GM12878 (cell line): ENCODE measurements at regions not wholly inside any gene's neighbourhood (a gene's known extent, or its start where the extent isn't known, plus 50 kb on each side); places are given as distances from the start of the nearest gene placed in this dataset.

ENCODE experiments used
- ATAC-seq: fragments of 200-7000 bp; cut with Tn5 transposase; 3 replicates; pipeline ENCODE4 v1.9.1; 2020; ENCODE audit warnings: mild to moderate bottlenecking, moderate library complexity
- BruUV-seq: library from RNA; stranded (reverse); fragments of 400-500 nt; replicated peaks from 2 replicates; lab custom pipeline; 2021; lab: Mats Ljungman, UMichigan
- CTCF ChIA-PET: fragments of 300-600 bp; sonication (Branson Sonifier 250); formaldehyde crosslinking; extraction: SDS; loops from one replicate; lab custom pipeline; 2021; ENCODE audit warnings: inconsistent platforms; lab: Yijun Ruan, JAX
- POLR2A ChIA-PET: fragments of 350-600 bp; formaldehyde crosslinking; extraction: SDS; loops from one replicate; lab custom pipeline; 2021; ENCODE audit warnings: inconsistent platforms; lab: Charles Lee
- RAD21 ChIA-PET: fragments of 300-600 bp; sonication (Branson Sonifier 250); formaldehyde crosslinking; loops from one replicate; lab custom pipeline; 2023; ENCODE audit warnings: antibody characterized with exemption; ENCODE audit not compliant: unreplicated experiment; lab: Charles Lee
- SMC1A ChIA-PET: fragments of 300-600 bp; sonication (Branson Sonifier 250); formaldehyde crosslinking; loops from one replicate; lab custom pipeline; 2023; ENCODE audit not compliant: unreplicated experiment, uncharacterized antibody; lab: Charles Lee
- DNase-seq: peaks from one replicate; pipeline ENCODE4 v3.0.0-alpha.2; 2011; ENCODE audit warnings: low read depth, low spot score
- FAIRE-seq: peaks from 3 replicates; lab custom pipeline; 2011; peaks lifted over from hg19 to GRCh38; lab: Jason Lieb, UNC
- H2AFZ ChIP-seq: 2 replicates; pipeline ENCODE4 v1.6.0; 2011; ENCODE audit warnings: low read depth, low read length, control low read depth; ENCODE audit not compliant: control insufficient read depth
- H3K27ac ChIP-seq: 2 replicates; pipeline ENCODE4 v1.5.1; 2011; ENCODE audit warnings: control low read depth; ENCODE audit not compliant: control insufficient read depth, insufficient read depth
- H3K27me3 ChIP-seq, 2 experiments: replicated peaks in 1 of 2; 2 replicates each; pipeline versions ENCODE4 v1.6.0 to v1.6.1; 2011; ENCODE audit warnings: low read length in 1 of 2; ENCODE audit not compliant: control insufficient read depth in 2 of 2, insufficient read depth in 2 of 2
- H3K36me3 ChIP-seq, 2 experiments: 2 replicates each; pipeline ENCODE4 v1.5.1; 2011; ENCODE audit warnings: low read length in 1 of 2; ENCODE audit not compliant: control insufficient read depth in 2 of 2, insufficient read depth in 2 of 2
- H3K4me1 ChIP-seq: 2 replicates; pipeline ENCODE4 v1.6.1; 2011; ENCODE audit warnings: mild to moderate bottlenecking, low read length, moderate library complexity, mixed read lengths; ENCODE audit not compliant: control insufficient read depth, insufficient read depth
- H3K4me2 ChIP-seq: 2 replicates; pipeline ENCODE4 v1.6.0; 2011; ENCODE audit warnings: control low read depth; ENCODE audit not compliant: control insufficient read depth, insufficient read depth
- H3K4me3 ChIP-seq: fragments of 200-600 bp; sonication (generic); 2 replicates; pipeline ENCODE4 v1.5.1; 2016
- H3K79me2 ChIP-seq: 2 replicates; pipeline ENCODE4 v1.6.0; 2011; ENCODE audit warnings: low read length; ENCODE audit not compliant: control insufficient read depth, insufficient read depth
- H3K9ac ChIP-seq: 2 replicates; pipeline ENCODE4 v1.8.0; 2011; ENCODE audit warnings: low read length, control low read depth, mixed read lengths; ENCODE audit not compliant: control insufficient read depth, insufficient read depth
- H3K9me3 ChIP-seq: replicated peaks from 3 replicates; pipeline ENCODE4 v1.5.1; 2011; ENCODE audit warnings: mild to moderate bottlenecking, low read length; ENCODE audit not compliant: control insufficient read depth, insufficient read depth
- H4K20me1 ChIP-seq: 2 replicates; pipeline ENCODE4 v1.6.0; 2011; ENCODE audit not compliant: control insufficient read depth, insufficient read depth
- BCL3 ChIP-seq: IDR thresholded peaks from 2 replicates; pipeline ENCODE4 v1.6.1; 2011; ENCODE audit warnings: borderline replicate concordance, low read depth, mild to moderate bottlenecking, moderate library complexity, low read length; ENCODE audit not compliant: insufficient read depth, poor library complexity, severe bottlenecking
- BHLHE40 ChIP-seq, 2 experiments: fragments of 450-650 bp in 1 of 2; IDR thresholded peaks; 2 replicates each; pipeline ENCODE4 v1.6.1; 2011 to 2017; ENCODE audit warnings: low read depth in 2 of 2, borderline replicate concordance in 1 of 2, improper control_type of control experiment in 1 of 2, low read length in 1 of 2, mild to moderate bottlenecking in 1 of 2
- CUX1 ChIP-seq: IDR thresholded peaks from 2 replicates; pipeline ENCODE4 v1.6.1; 2012; ENCODE audit warnings: improper control_type of control experiment, low read depth, low read length; ENCODE audit not compliant: insufficient replicate concordance
- EZH2 ChIP-seq: IDR thresholded peaks from 2 replicates; pipeline ENCODE4 v1.6.1; 2012; ENCODE audit warnings: low read depth, mild to moderate bottlenecking, control low read depth, inconsistent platforms, low read length, borderline replicate concordance; ENCODE audit not compliant: control insufficient read depth
- IKZF1 ChIP-seq: fragments of 450-650 bp; conservative IDR thresholded peaks from 2 replicates; pipeline ENCODE4 v1.6.1; 2017; ENCODE audit warnings: antibody characterized with exemption, mild to moderate bottlenecking
- MAX ChIP-seq: IDR thresholded peaks from 2 replicates; pipeline ENCODE4 v1.6.1; 2012; ENCODE audit warnings: low read depth, low read length, improper control_type of control experiment
- MTA2 ChIP-seq: fragments of 450-650 bp; IDR thresholded peaks from 2 replicates; pipeline ENCODE4 v1.6.1; 2016; ENCODE audit warnings: low read depth, mild to moderate bottlenecking, moderate library complexity
- NRF1 ChIP-seq: conservative IDR thresholded peaks from 2 replicates; pipeline ENCODE4 v1.6.1; 2011; ENCODE audit warnings: mild to moderate bottlenecking, low read depth, low read length, improper control_type of control experiment
- PAX8 ChIP-seq: fragments of 450-650 bp; IDR thresholded peaks from 2 replicates; pipeline ENCODE4 v1.6.1; 2017; ENCODE audit warnings: mild to moderate bottlenecking, moderate library complexity
- PML ChIP-seq: IDR thresholded peaks from 2 replicates; pipeline ENCODE4 v1.6.1; 2012; ENCODE audit warnings: low read length, inconsistent platforms
- REST ChIP-seq: IDR thresholded peaks from 2 replicates; pipeline ENCODE4 v1.6.1; 2012; ENCODE audit warnings: mild to moderate bottlenecking, low read depth, low read length
- SMC3 ChIP-seq: IDR thresholded peaks from 2 replicates; pipeline ENCODE4 v1.6.1; 2011; ENCODE audit warnings: low read length, improper control_type of control experiment, borderline replicate concordance
- SP1 ChIP-seq: IDR thresholded peaks from one replicate; pipeline ENCODE4 v1.6.1; 2011; ENCODE audit warnings: low read depth, low read length
- SRF ChIP-seq, 2 experiments: IDR thresholded peaks; 2 replicates each; pipeline ENCODE4 v1.6.1; 2011; ENCODE audit warnings: low read depth in 2 of 2, low read length in 2 of 2, mild to moderate bottlenecking in 1 of 2, moderate library complexity in 1 of 2
- STAT3 ChIP-seq: IDR thresholded peaks from 2 replicates; pipeline ENCODE4 v1.6.1; 2011; ENCODE audit warnings: low read depth, low read length, improper control_type of control experiment
- ZNF24 ChIP-seq: fragments of 450-650 bp; IDR thresholded peaks from 2 replicates; pipeline ENCODE4 v1.6.1; 2017; ENCODE audit warnings: antibody characterized with exemption, mild to moderate bottlenecking
- WGBS: methylation state at CpG from one replicate; pipeline ENCODE4 v1.1.6; 2016; ENCODE audit warnings: low lambda C conversion rate; ENCODE audit not compliant: insufficient replicate concordance, insufficient coverage; ENCODE audit errors: missing lambda C conversion rate; 5-methylcytosine and 5-hydroxymethylcytosine counted together
- in situ Hi-C: fragments of 300-500 bp; cut with MboI; formaldehyde crosslinking; loops from 9 replicates; pipeline ENCODE4 v1.14.3; 2018; ENCODE audit warnings: mixed read lengths
- intact Hi-C: fragments of 100-400 bp; cut with micrococcal nuclease; formaldehyde crosslinking; loops from one replicate; pipeline ENCODE4 v1.14.2; 2022; ENCODE audit not compliant: unreplicated experiment

GRCh38 chr5:175037820-175038219 is 313.4 kb downstream of the MSX2 start:
- Histone ChIP-seq H3K79me2 (no peaks in the 10 kb centered on the region), H3K4me2 (no peak overlapping the region), H3K4me3 (no peak overlapping the region), H3K36me3 (no peaks in the 10 kb centered on the region), H3K27me3 (no peaks in the 10 kb centered on the region), H3K9me3 (no peaks in the 10 kb centered on the region), H3K27ac (no peak overlapping the region), H4K20me1 (no peaks in the 10 kb centered on the region), H2AFZ (no peak overlapping the region), H3K4me1 (no peaks in the 10 kb centered on the region), H3K9ac (no peak overlapping the region)
- ChIA-PET SMC1A (no interaction called here), POLR2A (no interaction called here), CTCF (no interaction called here), RAD21 (no interaction called here)
- DNase-seq (no peak), FAIRE-seq (no peak), ATAC-seq (no peak)
- 75% methylated on average over 2 of the region's 2 CpGs for WGBS
- intact Hi-C loops (no loop called here), in situ Hi-C loops (no loop called here)
- no TSS peak for BruUV-seq
- no peak for TF ChIP-seq SP1
- no peak for TF ChIP-seq IKZF1
- no peak for TF ChIP-seq MTA2
- no peak for TF ChIP-seq SMC3
- TF ChIP-seq STAT3, result no peak
- no peak for TF ChIP-seq CUX1
- TF ChIP-seq NRF1, result no peak
- TF ChIP-seq BCL3, result no peak
- no peak for TF ChIP-seq SRF (IDR thresholded peaks at IDR 0.05; ENCODE audit: low read depth in 2 of 2, low read length in 2 of 2)
- TF ChIP-seq ZNF24, result no peak
- TF ChIP-seq PAX8, result no peak
- no peak for TF ChIP-seq PML
- no peak for TF ChIP-seq EZH2
- TF ChIP-seq REST, result no peak
- no peak for TF ChIP-seq MAX
- TF ChIP-seq BHLHE40 (IDR thresholded peaks at IDR 0.05; ENCODE audit: borderline replicate concordance in 1 of 2, low read depth in 2 of 2, low read length in 1 of 2), result no peak
